Spleen (tissue), 11 donors: ENCODE measurements at regions not wholly inside any gene's neighbourhood (a gene's known extent, or its start where the extent isn't known, plus 50 kb on each side); places are given as distances from the start of the nearest gene placed in this dataset.

Experiments used
- DNase-seq: peaks from one replicate; pipeline ENCODE4 v3.0.0-alpha.2; 2020
- H3K27ac ChIP-seq, 8 donors: fragments of 200-600 bp; sonication (generic) in 7 of 8; 1 replicate in 4 of 8; 2 replicates in 4 of 8; pipeline versions ENCODE4 v1.5.0 to v1.8.0; 2016 to 2021; ENCODE audit warnings: inconsistent platforms in 4 of 8, mild to moderate bottlenecking in 4 of 8, moderate library complexity in 1 of 8
- H3K27me3 ChIP-seq, 7 donors: fragments of 200-600 bp; sonication (generic) in 6 of 7; replicated peaks in 1 of 7; 1 replicate in 4 of 7; 2 replicates in 3 of 7; pipeline versions ENCODE4 v1.5.0 to v1.8.0; 2016 to 2021; ENCODE audit warnings: inconsistent platforms in 3 of 7, mild to moderate bottlenecking in 1 of 7
- H3K36me3 ChIP-seq, 6 donors: fragments of 200-600 bp; sonication (generic) in 5 of 6; 1 replicate in 4 of 6; 2 replicates in 2 of 6; pipeline versions ENCODE4 v1.5.0 to v1.8.0; 2016 to 2021; ENCODE audit warnings: inconsistent platforms in 2 of 6
- H3K4me1 ChIP-seq, 6 donors: fragments of 200-600 bp; sonication (generic) in 5 of 6; 1 replicate in 3 of 6; 2 replicates in 3 of 6; pipeline versions ENCODE4 v1.5.0 to v1.8.0; 2016 to 2021; ENCODE audit warnings: inconsistent platforms in 3 of 6
- H3K4me3 ChIP-seq, 8 donors: fragments of 200-600 bp; sonication (generic) in 7 of 8; 1 replicate in 4 of 8; 2 replicates in 4 of 8; pipeline versions ENCODE4 v1.5.0 to v1.8.0; 2016 to 2021; ENCODE audit warnings: inconsistent platforms in 4 of 8, mild to moderate bottlenecking in 4 of 8, moderate library complexity in 2 of 8
- H3K9me3 ChIP-seq, 8 donors: fragments of 200-600 bp; sonication (generic) in 7 of 8; 1 replicate in 4 of 8; 2 replicates in 4 of 8; pipeline versions ENCODE4 v1.5.0 to v1.8.0; 2016 to 2021; ENCODE audit warnings: inconsistent platforms in 4 of 8
- POLR2A ChIP-seq, 3 donors: fragments of 450-650 bp; IDR thresholded peaks; one replicate each; pipeline ENCODE4 v1.5.1; 2017; ENCODE audit warnings: antibody characterized with exemption in 3 of 3, mild to moderate bottlenecking in 1 of 3
- POLR2AphosphoS5 ChIP-seq, 3 donors: sonication (generic); formaldehyde crosslinking; IDR thresholded peaks; one replicate each; pipeline ENCODE4 v1.5.1; 2017; ENCODE audit warnings: antibody characterized with exemption in 3 of 3
- WGBS, 5 donors: extraction: QIAGEN DNeasy Blood & Tissue Kit in 3 of 5; methylation state at CpG; one replicate each; pipeline versions ENCODE4 v1.1.5 to v1.1.7; 2013 to 2018; 5-methylcytosine and 5-hydroxymethylcytosine counted together
- intact Hi-C: fragments of 100-400 bp; cut with DNase I; formaldehyde crosslinking; loops from one replicate; pipeline ENCODE4 v1.15.0; 2023; ENCODE audit warnings: low total_unique reads
- TF ChIP-seq, protein P1 (sequence below), 11 experiments: fragments of 200-600 bp in 7 of 11; fragments of 450-650 bp in 4 of 11; sonication (generic) in 4 of 11; IDR thresholded peaks in 8 of 11; conservative IDR thresholded peaks in 3 of 11; 1 replicate in 7 of 11; 2 replicates in 4 of 11; pipeline versions ENCODE4 v1.4.0 to v1.8.0; 2016 to 2021; ENCODE audit warnings: antibody characterized with exemption in 11 of 11, inconsistent platforms in 4 of 11, mild to moderate bottlenecking in 1 of 11
- donor health status: healthy with polysubstance abuse.
- donor health status: DM: no; HTN: no; CAD: no; lungs with moderate emphysema.
- donor health status: DM: no; HTN: no; CAD: no.
- donor health status: Bipolar disorder and iron deficiency.
- donor health status: healthy.
- donor health status: DM: no; HTN: no; CAD: no.
- donor health status: DM: yes; HTN: yes; CAD: no.

DNA sequence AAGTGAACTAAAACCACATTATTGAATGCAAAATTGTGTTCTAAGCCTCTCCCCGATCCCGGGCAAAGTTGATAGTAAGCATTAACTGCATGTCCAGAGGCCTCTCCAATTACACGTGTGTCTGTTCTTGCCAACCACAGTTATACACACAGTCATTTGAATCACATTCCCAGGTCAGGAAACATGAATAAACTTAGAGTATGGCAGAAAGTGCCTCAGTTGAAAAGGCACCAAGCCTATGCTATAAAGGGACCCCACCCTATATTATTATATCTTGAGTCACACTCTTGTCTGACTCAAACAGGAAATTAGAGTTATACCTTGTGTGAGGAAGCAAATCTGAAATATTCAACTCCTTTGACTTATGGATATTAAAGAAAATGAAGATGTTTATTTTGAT lies 128.3 kb upstream of the STXBP6 start:
- Histone ChIP-seq H3K36me3 (no peaks in the 10 kb centered on the region), H3K27me3 (peaks cover 0 to 5% (median 0%) of the 10 kb centered on the region in 7 donors), H3K4me3 (no peak overlapping the region), H3K27ac (no peak overlapping the region), H3K4me1 (no peaks in the 10 kb centered on the region), H3K9me3 (peaks cover 0 to 19% (median 2%) of the 10 kb centered on the region in 8 donors)
- TF ChIP-seq POLR2A (IDR thresholded peaks at IDR 0.05) (no peak), POLR2AphosphoS5 (IDR thresholded peaks at IDR 0.05) (no peak)
- TF ChIP-seq, protein P1, sequence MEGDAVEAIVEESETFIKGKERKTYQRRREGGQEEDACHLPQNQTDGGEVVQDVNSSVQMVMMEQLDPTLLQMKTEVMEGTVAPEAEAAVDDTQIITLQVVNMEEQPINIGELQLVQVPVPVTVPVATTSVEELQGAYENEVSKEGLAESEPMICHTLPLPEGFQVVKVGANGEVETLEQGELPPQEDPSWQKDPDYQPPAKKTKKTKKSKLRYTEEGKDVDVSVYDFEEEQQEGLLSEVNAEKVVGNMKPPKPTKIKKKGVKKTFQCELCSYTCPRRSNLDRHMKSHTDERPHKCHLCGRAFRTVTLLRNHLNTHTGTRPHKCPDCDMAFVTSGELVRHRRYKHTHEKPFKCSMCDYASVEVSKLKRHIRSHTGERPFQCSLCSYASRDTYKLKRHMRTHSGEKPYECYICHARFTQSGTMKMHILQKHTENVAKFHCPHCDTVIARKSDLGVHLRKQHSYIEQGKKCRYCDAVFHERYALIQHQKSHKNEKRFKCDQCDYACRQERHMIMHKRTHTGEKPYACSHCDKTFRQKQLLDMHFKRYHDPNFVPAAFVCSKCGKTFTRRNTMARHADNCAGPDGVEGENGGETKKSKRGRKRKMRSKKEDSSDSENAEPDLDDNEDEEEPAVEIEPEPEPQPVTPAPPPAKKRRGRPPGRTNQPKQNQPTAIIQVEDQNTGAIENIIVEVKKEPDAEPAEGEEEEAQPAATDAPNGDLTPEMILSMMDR (IDR thresholded peaks at IDR 0.05 in 8 of 11, conservative IDR thresholded peaks at IDR 0.05 in 3 of 11): no peak
- 88 to 92% (median 90%) methylated on average over 3 of the region's 3 CpGs for WGBS, 5 donors
- no peak for DNase-seq
- intact Hi-C loops: no loop called here

DNA sequence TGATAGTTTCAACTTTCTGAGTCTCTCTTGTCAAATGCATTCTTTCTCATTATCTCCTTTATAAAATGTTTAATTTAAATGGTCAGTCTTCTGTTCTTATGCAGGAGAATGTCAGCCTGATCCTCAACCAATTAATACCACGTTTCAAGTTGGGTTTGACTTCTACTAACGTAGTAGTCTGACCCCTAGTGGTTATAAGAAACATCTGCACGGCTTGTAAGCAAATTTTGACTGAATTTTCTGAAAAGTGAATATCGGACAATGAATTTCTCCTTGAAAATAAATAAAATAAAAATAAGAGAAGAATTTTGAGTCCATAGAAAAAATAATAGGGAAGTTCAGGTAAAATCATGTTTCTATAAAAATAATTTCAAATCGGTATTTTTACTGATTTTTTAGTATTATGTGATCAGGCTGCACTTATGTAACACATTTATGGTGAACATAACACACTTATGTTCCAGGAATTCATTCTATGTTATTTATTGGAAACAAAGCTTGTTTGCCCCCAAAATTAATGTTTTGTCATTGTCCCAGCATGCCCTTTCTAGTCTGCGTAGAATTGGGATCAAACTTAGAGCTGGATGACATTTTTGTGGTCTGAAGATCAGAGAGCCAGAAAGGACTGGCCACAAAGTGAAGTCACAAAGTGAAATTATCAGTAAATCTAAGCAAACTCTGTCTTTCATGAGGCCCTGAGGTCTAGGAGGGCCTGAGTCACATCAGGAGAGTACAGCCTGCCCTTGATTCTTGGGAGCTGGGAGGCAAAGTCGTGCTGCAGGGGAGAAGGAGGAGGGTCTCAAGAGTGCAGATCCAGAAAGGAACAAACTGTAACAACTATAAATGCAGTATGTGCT lies 101.2 kb upstream of the STXBP6 start:
- no peaks in the 10 kb centered on the region for H3K9me3 ChIP-seq
- 21 to 33% (median 29%) methylated on average over 7 of the region's 7 CpGs for WGBS, 5 donors
- no peaks in the 10 kb centered on the region for H3K36me3 ChIP-seq
- intact Hi-C loops: loop anchor here (5.0 kb wide), 1 partner anchor 419 kb away; no protein-coding TSS in a partner anchor
- H3K4me3 ChIP-seq: no peak overlapping the region
- DNase-seq: no peak
- peaks cover 0 to 9% (median 0%) of the 10 kb centered on the region in 7 donors for H3K27me3 ChIP-seq
- H3K4me1 ChIP-seq: no peaks in the 10 kb centered on the region
- no peak for TF ChIP-seq POLR2AphosphoS5 (IDR thresholded peaks at IDR 0.05)
- no peak for TF ChIP-seq POLR2A (IDR thresholded peaks at IDR 0.05)
- TF ChIP-seq, protein P1 (IDR thresholded peaks at IDR 0.05 in 8 of 11, conservative IDR thresholded peaks at IDR 0.05 in 3 of 11): peak; percentile 30 to 80 (median 68)
- no peak overlapping the region for H3K27ac ChIP-seq

DNA sequence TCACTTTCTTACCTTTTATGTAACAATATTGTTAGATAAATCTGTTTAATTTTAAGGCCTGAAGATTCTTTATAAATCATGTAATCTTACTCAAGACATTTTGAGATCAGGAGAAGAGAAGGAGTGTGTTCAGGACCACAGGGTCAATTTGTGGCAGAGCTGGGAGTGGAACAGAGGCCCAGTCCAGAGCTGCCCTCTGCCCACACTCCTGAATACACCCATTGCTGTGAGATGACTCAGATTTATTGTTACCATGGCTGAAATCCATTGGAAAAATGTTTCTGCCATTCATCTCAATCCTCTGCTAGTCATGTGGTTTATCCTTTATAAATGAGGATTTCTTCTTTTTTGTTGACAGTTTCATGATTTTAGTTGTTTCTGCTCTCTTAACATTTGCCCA lies 100.5 kb upstream of the STXBP6 start:
- Histone ChIP-seq H3K4me1 (no peaks in the 10 kb centered on the region), H3K36me3 (no peaks in the 10 kb centered on the region), H3K27me3 (peaks cover 0 to 9% (median 0%) of the 10 kb centered on the region in 7 donors), H3K27ac (no peak overlapping the region), H3K9me3 (no peaks in the 10 kb centered on the region), H3K4me3 (no peak overlapping the region)
- DNase-seq: no peak
- intact Hi-C loops: loop anchor here (5.0 kb wide), 1 partner anchor 418 kb away; no protein-coding TSS in a partner anchor
- TF ChIP-seq POLR2A (IDR thresholded peaks at IDR 0.05): no peak
- TF ChIP-seq POLR2AphosphoS5 (IDR thresholded peaks at IDR 0.05): no peak
- TF ChIP-seq, protein P1 (IDR thresholded peaks at IDR 0.05 in 8 of 11, conservative IDR thresholded peaks at IDR 0.05 in 3 of 11): no peak

DNA sequence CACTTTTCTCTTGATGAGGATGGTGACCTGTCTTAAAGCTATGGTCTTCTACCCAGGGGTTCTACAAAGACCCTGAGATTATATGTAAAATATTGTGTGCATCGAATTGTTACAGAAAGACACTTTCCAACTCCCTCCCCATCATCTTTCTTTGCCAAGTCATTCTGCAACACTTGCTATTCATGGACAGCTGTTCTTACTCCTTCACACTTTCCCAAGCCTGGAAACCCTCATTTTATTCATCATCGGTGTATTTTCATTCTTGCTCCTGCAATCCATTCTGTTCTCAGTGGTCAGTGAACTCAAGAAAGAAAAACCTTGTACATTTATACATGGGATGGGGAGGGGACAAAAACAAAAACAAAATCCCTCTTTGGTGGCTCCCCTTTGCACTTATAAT lies 90.5 kb upstream of the STXBP6 start:
- intact Hi-C loops: no loop called here
- no peak for DNase-seq
- WGBS, 5 donors: 78 to 96% (median 85%) methylated on average over 2 of the region's 2 CpGs
- no peaks in the 10 kb centered on the region for H3K36me3 ChIP-seq
- TF ChIP-seq POLR2AphosphoS5 (IDR thresholded peaks at IDR 0.05) (no peak), POLR2A (IDR thresholded peaks at IDR 0.05) (no peak)
- TF ChIP-seq, protein P1 (IDR thresholded peaks at IDR 0.05 in 8 of 11, conservative IDR thresholded peaks at IDR 0.05 in 3 of 11): no peak
- H3K4me3 ChIP-seq: no peak overlapping the region
- peaks cover 0 to 22% (median 0%) of the 10 kb centered on the region in 7 donors for H3K27me3 ChIP-seq
- peaks cover 0 to 3% (median 0%) of the 10 kb centered on the region in 8 donors for H3K9me3 ChIP-seq
- H3K4me1 ChIP-seq: no peaks in the 10 kb centered on the region
- H3K27ac ChIP-seq: no peak overlapping the region
